MM.1S (cell line): ENCODE measurements at regions not wholly inside any gene's neighbourhood (a gene's known extent, or its start where the extent isn't known, plus 50 kb on each side); places are given as distances from the start of the nearest gene placed in this dataset.

Experiments used
- EZH2 ChIP-seq: fragments of 300-600 bp; sonication (generic); optimal IDR thresholded peaks from 2 replicates; pipeline ENCODE3; 2017; ENCODE audit warnings: low read depth, mild to moderate bottlenecking, antibody characterized with exemption, low read length, mixed read lengths
- TF ChIP-seq, protein P1 (sequence below): fragments of 300-600 bp; sonication (generic); IDR thresholded peaks from 2 replicates; pipeline ENCODE4 v1.5.1; 2016; ENCODE audit warnings: antibody characterized with exemption, low read length, mixed read lengths

DNA sequence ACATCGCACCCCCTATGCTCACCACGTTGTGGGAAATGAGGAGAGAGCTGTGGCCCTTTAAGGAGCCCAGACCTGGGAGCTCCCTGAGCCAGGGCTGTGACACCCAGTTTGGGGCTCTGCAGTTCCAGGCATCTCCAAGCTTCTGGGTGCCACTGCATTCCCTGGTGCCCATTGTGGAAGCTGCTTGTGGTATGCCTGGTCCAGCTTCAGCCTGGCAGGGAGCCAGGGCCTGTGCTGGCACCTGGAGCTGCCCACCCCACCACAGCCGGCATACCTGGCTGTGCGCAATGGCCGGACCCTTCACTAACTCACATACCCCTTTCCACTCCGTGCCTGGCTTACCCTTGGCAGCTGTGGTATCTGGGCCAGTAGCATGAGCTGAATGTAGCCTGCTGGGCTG is 107.9 kb upstream of the OR4E1 start:
- TF ChIP-seq, protein P1, sequence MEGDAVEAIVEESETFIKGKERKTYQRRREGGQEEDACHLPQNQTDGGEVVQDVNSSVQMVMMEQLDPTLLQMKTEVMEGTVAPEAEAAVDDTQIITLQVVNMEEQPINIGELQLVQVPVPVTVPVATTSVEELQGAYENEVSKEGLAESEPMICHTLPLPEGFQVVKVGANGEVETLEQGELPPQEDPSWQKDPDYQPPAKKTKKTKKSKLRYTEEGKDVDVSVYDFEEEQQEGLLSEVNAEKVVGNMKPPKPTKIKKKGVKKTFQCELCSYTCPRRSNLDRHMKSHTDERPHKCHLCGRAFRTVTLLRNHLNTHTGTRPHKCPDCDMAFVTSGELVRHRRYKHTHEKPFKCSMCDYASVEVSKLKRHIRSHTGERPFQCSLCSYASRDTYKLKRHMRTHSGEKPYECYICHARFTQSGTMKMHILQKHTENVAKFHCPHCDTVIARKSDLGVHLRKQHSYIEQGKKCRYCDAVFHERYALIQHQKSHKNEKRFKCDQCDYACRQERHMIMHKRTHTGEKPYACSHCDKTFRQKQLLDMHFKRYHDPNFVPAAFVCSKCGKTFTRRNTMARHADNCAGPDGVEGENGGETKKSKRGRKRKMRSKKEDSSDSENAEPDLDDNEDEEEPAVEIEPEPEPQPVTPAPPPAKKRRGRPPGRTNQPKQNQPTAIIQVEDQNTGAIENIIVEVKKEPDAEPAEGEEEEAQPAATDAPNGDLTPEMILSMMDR: no peak
- TF ChIP-seq EZH2: no peak
